Left lobe of liver (tissue), 2 donors: ENCODE measurements at regions not wholly inside any gene's neighbourhood (a gene's known extent, or its start where the extent isn't known, plus 50 kb on each side); places are given as distances from the start of the nearest gene placed in this dataset.
"Not testable (repeated sequence)": the region's sequence is repeated elsewhere in the genome, so short reads cannot be mapped to it uniquely, and the experiment has no call there.

Experiments used
- ATAC-seq: fragments of 200-7000 bp; cut with Tn5 transposase; one replicate; pipeline ENCODE4 v1.9.1; 2020; ENCODE audit warnings: mild to moderate bottlenecking, moderate library complexity
- DNase-seq: peaks from one replicate; pipeline ENCODE4 v3.0.0-alpha.2; 2020; ENCODE audit warnings: low spot score
- donor health status: DM: no; HTN: no; CAD: no; lungs with moderate emphysema.
- donor health status: DM: no; HTN: yes; CAD: no.

DNA sequence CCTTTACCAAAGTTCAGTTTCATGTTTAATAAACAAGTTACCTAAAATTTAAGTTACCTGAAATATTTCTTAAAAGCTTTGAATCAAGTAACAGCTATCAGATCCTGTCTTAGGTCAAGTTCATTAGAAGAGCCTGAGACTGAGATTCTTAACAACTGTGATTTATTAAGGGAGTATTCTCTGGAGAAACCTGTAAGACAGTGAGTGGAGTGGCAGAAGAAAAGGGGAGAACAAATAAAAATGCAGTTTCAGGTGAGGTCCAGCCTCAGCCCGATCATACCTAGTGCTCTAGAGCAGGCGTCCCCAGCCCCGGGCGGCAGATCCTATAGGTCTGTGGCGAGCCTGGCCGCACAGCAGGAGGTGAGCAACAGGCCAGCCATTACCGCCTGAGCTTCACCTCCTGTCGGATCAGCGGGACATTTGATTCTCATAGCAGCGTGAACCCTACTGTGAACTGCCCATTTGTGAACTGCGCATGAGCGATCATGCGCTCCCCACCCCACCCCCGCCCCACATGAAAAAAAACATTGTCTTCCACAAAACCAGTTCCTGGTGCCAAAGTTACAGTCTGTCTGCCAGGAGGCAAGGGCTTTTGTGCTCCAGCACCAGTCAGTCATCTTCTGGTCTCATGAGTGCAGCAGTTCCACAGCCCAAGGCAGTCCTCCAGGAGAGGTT, 59.2 kb upstream of the ADGRB3 start:
- DNase-seq (no peak), ATAC-seq (peak; percentile 31)

DNA sequence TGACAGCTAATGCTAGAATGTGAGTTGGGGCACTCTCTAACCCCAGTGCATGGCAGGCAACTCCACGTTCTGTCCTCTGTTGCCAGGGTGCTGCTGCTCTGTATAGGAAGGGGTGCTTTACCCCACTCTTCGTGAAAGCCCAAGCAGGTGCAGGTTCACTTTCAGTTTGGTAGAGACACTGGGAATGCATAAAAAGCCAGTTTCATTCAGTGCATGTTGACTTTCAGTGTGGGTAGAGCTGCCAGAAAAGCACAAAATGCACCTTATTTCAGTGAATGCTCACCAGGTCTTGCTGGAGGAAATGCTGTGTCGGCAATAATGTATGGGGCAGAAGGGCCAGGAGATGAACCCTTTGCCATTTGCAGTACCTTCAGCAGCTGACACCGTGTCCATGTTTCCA, 62.1 kb upstream of the ADGRB3 start:
- ATAC-seq, result no peak
- no peak for DNase-seq

DNA sequence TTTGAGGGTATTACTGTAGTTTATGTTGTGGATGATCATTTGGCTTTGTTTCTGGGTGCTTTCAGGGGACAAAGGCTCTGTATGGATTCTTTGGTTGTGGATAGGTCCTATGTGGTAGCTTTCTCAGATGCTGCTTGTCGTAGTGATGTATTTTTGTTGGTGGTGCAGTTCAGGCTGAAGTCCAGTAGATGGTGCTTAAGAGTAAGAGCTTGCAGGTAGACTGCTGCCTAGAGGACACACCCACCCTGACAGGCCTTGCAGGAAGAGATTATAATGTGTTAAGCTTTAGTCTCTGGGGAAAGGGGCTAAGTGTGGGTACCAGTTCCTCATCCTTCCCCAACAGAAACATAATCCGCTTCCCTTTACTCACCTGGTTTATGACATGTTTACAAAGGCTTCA, 62.6 kb upstream of the ADGRB3 start:
- ATAC-seq (peak; percentile 95), DNase-seq (no peak)

DNA sequence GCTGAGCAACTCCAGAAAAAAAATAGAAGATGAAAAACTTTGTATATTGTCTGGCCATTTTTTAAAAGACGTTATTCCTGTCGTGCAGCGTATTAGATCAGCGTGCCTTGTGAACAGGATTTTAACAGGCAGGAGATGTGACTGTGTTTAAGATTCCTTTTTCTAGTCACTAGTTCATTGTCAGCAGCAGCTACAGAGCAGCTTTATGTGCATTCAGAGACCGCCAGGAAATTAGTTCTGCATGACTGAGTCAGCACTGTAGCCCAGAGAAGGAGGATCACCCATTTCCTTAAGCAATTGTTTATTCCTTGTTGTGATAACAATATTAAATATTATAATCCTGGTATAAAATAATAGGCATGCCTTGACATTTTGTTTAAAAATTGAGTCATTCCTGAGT, 75.4 kb upstream of the ADGRB3 start:
- no peak for ATAC-seq
- DNase-seq, result no peak

DNA sequence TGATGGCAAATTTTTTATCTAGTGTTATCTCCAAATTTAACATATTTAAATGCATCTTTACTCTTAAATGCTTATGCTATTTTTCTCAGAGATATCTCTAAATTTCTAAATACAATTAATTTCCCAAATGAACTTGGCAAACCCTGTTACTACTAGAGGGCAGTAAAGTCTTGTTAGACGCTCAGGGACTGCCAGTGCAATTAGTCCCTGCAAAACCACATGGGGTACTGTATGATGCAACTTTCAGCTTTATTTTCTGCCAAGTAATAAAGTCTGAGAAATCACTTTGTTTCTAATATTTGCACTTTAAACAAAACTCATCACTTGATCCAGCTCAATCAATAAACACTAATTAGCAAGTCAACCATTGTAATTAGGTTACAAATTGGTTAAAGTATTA, 76.0 kb upstream of the ADGRB3 start:
- ATAC-seq, result no peak

DNA sequence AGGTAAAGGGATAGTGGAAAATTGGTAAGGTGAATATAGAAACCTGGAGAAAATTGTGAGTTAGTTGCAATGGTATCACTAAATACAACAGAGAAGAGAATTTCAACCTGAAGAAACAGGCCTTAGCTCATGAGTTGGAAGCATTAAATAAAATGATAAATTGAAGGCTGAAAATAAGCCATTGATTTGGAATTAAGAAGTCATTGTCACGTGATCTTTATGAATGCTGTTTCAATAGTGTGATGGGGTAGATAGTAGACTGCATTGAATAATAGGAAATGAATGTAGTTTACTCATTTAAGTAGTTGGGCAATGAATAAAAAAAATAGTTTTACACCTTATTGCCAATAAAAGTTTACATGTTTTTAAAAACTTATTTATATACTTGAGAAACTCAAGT, 88.5 kb upstream of the ADGRB3 start:
- no peak for ATAC-seq

More for the DNA sequence above, 76.0 kb upstream of the ADGRB3 start:
- DNase-seq, result no peak

DNA sequence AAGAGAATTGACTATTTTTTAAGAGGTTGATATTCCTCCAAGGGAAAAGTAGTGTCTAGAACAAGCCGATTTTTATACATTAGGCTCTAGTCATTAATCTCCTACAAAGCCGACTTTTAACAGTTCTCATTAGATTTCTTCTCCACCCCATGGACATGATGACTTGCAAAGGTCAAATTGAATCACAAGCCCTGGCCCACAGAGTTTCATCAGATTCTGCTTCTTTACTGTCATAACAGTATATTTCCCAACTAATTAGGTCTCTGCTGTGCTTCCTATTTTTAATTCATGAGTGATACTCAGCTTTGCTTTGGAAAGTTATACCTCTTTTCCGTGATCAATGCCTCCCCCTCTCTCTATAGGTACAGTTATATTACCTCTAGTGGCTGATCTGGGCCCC, 90.6 kb upstream of the ADGRB3 start:
- ATAC-seq, result no peak
- no peak for DNase-seq

More for the DNA sequence above, 88.5 kb upstream of the ADGRB3 start:
- no peak for DNase-seq

DNA sequence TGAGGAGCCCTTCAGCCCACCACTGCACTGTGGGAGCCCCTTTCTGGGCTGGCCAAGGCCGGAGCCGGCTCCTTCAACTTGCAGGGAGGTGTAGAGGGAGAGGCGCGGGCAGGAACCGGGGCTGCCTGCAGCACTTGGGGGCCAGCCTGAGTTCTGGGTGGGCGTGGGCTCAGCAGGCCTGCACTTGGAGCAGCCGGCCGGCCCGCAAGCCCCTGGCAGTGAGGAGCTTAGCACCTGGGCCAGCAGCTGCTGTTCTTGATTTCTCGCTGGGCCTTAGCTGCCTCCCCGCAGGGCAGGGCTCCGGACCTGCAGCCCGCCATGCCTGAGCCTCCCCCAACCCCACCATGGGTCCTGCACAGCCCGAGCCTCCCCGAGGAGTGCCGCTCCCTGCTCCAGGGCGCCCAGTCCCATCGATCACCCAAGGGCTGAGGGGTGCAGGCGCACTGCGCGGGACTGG, 101.7 kb upstream of the ADGRB3 start:
- DNase-seq, result no peak

DNA sequence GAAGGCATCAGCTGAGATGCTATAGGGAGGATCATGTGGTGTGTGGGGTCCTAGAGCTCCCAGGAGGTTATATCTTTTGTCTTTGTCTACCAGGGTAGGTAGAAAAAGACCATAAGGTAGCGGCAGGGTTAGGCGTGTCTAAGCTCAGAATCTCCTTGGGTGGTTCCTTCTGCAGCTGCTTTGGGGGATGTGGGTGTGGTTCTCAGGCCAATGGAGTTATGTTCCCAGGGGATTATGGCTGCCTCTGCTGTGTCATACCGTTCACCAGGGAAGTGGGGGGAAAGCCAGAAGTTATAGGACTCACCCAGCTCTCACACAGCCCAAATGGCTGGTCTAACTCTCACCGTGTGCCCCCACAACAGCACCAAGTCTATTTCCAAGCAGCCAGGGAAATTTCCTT, 107.4 kb upstream of the ADGRB3 start:
- no peak for ATAC-seq
- no peak for DNase-seq

More for the DNA sequence above, 101.7 kb upstream of the ADGRB3 start:
- no peak for ATAC-seq

DNA sequence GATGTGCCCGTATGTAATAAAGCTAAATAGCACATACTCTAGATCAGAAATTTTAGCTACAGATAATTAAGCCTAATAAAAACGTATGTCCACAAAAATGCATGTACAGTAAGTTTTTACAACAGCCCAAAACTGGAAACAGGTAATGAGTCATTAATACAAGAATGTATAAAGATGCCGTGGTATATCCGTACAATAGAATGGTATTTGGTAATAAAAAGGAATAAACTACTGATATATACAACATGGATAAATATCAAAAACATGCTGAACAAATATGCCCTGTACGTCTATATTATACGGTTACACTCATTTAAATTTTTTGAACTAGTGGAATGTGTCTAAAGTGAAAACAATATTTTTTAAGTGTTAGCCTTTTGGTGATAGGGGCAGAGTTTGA, 128.2 kb upstream of the ADGRB3 start:
- no peak for DNase-seq
- ATAC-seq, result no peak

DNA sequence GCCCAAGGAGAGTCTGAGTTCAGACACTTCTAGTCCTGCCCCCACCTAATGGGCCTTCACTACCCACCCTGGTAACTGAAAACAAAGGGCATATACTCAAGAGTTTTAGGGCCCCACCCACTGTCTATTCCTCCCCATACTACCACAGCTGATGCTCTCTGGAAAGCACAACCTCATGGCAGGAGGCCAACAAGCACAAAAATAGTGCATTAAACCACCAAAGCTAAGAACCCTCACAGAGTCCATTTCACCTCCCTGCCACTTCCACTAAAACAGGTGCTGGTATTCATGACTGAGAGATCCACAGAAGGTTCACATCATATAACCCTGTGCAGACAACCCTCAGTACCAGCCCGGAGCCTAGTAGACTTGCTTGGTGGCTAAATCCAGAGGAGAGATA, 132.1 kb upstream of the ADGRB3 start:
- ATAC-seq (no peak), DNase-seq (no peak)

DNA sequence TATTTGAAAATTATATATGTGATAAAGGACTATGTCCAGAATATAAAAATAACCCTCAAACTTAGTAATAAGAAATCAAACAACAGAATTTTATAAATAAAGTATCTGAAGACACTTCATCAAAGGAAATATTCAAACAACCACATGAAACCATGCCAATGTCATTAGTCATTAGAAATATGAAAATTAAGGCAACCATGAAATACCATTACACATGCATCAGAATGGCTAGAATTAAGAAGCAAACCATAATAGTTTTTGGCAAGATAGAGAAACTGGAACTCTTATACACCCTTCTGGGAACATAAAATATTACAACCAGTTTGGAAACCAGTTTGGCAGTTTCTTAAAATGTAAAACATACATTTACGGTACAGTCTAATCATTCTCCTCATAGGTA, 137.2 kb upstream of the ADGRB3 start:
- no peak for ATAC-seq
- no peak for DNase-seq

DNA sequence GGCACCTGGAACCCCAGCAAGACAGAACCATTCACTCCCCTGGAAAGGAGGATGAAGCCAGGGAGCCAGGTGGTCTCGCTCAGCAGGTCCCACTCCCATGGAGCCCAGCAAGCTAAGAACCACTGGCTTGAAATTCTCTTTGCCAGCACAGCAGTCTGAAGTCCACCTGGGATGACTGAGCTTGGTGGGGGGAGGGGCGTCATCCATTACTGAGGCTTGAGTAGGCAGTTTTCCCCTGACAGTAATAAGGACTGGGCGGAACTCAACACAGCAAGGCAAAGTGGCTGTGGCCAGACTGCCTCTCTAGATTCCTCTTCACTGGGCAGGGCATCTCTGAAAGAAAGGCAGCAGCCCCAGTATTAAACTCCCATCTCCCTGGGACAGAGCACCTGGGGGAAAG, 140.2 kb upstream of the ADGRB3 start:
- DNase-seq, ATAC-seq: not testable (repeated sequence)

DNA sequence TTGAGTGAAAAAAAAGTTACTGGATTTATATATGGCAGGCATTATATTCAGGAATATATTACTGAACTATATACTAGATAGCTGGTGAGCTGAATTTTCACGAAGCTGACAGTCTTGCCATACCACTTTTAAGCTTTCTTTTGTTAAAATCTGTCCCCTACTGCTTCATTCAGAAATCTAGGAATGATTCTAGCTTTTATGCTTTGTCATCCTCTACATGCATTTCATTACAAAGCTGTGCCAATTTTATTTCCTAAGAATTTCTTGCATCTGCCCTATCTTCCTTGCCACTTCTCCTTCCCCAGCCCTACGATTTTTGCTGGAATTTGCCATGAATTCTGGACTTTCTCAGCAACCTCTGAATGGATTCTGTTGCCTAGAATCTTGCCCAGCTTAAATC, 158.5 kb upstream of the ADGRB3 start:
- no peak for ATAC-seq
- no peak for DNase-seq

DNA sequence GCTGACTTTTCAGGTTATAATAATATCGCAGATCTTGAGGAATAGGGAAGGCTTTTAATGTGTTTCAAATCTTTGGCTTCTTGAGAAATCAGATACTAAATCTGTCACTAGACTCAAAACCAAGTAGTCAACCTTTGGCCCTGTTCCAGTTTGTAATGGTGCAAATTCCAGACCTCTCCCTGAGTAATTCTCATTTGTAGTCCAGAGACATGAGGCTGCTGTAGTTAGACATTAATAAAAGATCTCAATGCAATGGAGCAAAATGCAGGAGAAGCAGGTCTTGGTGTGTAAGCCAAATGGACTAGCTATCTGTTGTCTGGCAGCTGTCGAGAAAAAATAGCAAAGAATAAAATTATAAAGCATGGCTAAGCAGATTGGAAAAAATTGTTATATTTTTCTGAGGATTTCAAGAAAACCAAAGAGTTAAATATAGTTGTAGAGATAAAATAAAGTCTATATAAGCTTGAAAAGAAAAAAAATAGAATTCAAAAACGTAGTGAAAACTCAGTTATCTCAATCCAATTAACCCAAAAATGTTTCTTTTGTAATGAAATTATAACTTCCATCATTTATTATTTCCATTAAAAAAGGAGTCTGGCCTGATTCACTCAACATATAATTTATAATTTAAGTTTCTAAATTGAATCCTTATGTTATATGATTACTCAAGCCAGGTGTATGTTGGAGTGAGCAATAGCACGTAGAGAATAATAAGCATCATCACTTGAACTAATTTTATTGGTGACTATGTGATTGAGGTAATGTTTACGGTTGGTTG, 161.5 kb upstream of the ADGRB3 start:
- no peak for ATAC-seq
- no peak for DNase-seq

DNA sequence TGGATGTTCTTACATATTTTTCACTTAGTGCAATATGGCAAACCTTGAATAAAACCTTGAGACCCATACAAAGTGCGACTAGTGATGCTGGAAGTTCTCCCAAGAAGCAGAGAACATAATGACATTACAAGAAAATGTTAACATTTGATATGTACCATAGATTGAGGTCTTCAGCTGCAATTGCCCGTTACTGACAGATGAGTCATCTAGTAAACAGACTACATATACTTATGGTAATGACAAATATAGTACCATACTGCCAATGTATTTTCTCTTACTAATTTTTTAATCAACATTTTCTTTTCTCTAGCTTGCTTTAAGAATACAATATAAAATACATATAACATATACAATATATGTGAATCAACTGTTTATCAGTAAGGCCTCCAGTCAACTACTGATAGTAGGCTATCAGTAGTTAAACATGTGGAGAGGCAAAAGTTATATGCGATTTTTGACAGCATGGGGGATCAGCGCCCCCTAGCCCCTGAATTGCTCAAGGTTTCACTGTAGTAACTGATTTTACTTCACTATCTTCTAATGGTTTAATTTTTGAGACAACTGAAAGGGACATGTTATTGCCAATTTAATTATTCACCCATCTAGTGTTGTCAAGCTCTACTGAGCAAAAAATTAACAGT, 166.7 kb upstream of the ADGRB3 start:
- no peak for ATAC-seq
- DNase-seq, result no peak

DNA sequence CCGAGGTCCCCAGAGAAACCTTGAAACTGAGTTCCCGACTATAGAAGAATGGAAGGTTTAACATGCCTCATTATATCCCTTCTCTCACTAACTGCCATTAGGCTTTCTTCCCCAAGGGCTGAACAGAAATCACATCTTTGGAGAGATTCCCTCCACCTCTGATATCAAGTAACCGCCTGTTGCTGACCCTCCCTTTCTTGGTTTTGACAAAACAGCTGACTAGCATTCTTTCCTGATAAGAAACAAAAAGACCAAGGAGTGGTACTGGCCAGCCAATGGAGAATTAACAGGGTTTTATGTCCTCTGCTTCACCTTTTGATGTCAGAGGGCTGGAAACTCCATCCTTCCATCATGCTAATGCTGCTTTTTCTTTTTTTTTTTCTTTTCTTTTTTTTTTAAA, 176.6 kb upstream of the ADGRB3 start:
- ATAC-seq (no peak), DNase-seq (no peak)

DNA sequence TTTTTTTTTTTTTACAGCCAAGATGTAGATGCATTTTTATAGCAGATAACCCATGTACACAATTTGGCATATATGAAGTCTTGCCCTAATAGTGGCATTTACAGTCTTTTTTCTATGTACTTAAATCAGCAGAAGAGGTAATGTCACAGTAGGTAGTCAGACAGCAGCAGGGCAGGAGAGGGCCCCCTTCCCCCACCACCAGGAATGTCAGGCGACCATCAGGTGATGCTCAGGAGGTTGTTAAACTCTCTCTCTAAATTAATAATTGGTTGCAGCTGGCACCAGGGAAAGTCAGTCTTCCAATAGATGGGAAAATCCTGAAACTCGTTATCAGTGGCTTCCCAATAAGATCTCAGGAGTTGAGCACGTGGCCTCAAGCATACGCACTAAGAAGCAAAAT, 188.0 kb upstream of the ADGRB3 start:
- DNase-seq (no peak), ATAC-seq (no peak)

DNA sequence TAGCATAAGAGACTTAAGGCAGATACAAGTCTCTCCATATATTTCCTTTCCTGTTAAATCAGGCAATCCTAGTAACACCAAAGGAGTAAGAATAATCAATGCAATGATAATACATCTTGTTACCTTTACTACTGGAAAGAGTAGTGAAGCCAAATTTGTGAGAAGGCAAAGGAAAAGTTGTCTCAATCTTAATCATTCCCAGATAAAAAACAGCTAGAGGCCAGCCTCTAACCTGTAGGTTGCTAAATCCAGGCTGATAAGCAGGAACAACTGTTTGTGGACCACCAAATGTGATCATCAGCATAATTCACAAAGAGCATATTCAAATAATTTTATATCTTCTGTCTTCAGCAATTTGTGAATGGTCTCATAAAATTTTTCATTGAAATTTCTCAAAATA, 189.2 kb upstream of the ADGRB3 start:
- ATAC-seq, result no peak

DNA sequence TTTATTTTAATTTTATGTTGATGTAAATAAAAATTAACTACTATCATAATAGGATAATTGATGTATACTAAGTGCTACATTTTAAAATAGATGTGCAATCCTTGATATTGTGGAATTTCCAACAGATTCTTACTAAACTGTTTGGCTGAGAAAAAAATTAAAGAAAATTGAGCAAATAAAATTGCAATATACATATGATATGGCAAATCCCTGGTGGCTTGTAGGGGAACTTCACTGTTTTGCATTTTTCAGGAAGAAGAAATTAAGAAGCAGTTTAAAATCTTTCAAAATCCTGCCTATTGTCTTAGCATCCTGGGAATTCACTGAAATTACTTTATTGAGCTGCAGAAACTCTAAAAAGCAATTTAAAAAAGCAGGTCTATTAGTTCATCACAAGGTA, 191.4 kb upstream of the ADGRB3 start:
- no peak for DNase-seq
- no peak for ATAC-seq

More for the DNA sequence above, 189.2 kb upstream of the ADGRB3 start:
- no peak for DNase-seq

DNA sequence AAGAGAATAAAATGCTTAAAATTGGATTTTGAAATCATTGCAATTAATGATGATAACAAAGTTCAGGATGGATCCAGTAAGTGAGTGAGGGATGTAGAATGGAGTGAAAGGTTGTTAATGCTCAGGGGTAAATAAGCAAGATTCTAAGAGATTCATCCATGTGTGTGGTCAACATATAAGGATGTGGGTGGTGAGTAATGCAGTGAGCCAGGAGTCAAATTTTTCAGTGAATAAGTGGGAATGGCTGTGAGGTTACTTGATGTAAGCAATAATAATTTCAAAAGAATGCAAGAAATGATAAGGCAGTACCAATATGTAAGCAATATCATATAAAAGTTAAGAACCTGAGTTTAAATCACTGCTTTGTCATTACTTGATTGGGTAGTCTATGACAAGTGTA, 207.5 kb upstream of the ADGRB3 start:
- DNase-seq (no peak), ATAC-seq (no peak)

DNA sequence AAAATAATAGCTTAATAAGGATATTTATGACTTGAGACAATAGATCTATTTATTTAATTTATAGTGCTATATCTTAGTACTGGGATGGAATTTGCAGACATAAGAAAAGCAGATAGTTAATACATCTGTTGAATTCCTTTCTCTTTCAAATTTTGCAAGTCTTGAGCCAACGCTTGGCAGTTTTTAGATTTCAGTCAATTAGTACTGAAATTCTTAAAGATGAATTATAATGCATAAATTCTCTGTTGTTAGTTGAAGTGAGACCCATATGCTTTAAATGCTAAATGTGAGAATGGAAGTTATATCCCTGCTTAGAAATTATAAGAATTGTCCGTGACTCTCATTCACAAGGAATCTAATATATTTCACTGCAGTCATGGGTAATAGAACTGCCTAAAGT, 225.1 kb upstream of the ADGRB3 start:
- DNase-seq (no peak), ATAC-seq (no peak)
